HG03064 (cell line): ENCODE measurements at regions not wholly inside any gene's neighbourhood (a gene's known extent, or its start where the extent isn't known, plus 50 kb on each side); places are given as distances from the start of the nearest gene placed in this dataset.
"Not testable (repeated sequence)": the region's sequence is repeated elsewhere in the genome, so short reads cannot be mapped to it uniquely, and the experiment has no call there.

Source experiments
- ATAC-seq: cut with Tn5 transposase; IDR thresholded peaks from one replicate; pipeline ENCODE4 v1.9.1; 2021; ENCODE audit warnings: low read depth; ENCODE audit not compliant: unreplicated experiment

GRCh38 chr5:87030699-87031098 is 237.0 kb upstream of the RASA1 start:
- ATAC-seq: no peak

- ATAC-seq: no peak
Observed at GRCh38 chr5:87034557-87034956, 233.1 kb upstream of the RASA1 start.

DNA sequence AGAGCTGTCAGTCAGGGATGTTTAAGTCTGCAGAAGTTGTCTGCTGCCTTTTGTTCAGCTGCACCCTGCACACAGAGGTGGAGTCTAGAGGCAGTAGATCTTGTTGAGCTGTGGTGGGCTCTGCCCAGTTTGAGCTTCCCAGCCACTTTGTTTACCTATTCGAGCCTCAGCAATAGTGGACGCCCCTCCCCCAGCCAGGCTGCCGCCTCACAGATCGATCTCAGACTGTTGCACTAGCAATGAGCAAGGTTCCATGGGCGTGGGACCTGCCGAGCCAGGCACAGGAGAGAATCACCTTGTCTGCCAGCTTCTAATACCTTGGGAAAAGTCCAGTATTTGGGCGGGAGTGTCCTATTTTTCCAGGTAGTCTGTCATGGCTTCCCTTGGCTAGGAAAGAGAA is 225.1 kb upstream of the RASA1 start:
- ATAC-seq: no peak

DNA sequence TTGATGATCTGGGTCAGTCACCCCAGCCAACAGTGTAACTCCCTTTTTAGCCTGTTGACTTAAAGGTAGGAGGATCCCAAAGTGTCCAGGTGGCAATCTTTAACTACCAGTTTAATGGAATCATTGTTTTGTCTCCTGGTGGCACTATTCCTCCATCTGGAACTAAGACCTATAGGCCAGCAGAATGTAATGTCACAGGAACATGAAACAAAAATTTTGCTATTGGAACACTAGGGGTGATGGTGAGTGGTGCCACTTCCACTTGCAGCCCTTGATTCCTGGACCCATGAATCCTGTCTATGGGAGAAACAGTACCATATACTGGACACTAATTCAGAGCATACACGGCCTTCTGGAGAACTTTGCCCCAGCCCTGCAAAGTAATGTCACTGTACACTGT is 219.5 kb upstream of the RASA1 start:
- no peak for ATAC-seq

DNA sequence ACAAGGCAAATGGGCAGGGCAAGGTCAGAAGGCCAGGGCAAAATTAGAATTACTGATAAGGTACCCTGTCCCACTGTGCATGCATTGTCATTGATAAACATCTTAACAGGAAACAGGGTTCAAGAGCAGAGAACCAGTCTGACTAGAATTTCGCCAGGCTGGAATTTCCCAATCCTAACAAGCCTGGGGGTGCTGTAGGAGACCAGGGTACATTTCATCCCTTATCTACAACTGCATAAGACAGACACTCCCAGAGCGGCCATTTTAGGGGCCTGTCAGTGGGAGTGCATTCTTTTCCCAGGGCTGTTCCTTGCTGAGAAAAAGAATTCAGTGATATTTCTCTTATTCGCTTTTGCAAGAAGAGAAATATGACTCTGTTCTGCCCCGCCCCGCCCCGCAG is 218.7 kb upstream of the RASA1 start:
- not testable (repeated sequence) for ATAC-seq

DNA sequence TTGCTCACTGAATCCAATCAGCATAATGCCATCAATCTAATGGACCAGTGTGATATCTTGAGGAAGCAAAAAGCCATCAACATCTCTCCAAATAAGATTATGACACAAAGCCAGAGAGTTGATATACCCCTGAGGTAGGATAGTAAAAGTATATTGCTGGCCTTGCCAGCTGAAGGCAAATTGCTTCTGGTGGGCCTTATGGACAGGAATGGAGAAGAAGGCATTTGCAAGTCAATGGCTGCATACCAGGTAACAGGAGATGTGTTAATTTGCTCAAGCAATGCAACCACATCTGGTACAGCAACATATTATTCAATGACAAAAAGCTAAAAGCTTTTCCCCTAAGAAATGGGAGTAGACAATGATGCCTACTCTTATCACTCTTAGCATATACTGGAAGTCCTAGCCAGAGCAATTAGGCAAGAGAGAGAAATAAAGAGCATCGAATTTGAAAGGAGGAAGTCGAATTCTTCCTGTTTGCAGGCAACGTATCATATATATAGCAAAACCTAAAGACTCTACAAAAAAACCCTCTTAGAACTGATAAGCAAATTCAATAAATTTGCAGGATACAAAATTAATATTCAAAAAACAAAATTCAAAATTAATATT is 216.1 kb upstream of the RASA1 start:
- no peak for ATAC-seq

- ATAC-seq: no peak
Observed at GRCh38 chr5:87053146-87053545, 214.5 kb upstream of the RASA1 start.

DNA sequence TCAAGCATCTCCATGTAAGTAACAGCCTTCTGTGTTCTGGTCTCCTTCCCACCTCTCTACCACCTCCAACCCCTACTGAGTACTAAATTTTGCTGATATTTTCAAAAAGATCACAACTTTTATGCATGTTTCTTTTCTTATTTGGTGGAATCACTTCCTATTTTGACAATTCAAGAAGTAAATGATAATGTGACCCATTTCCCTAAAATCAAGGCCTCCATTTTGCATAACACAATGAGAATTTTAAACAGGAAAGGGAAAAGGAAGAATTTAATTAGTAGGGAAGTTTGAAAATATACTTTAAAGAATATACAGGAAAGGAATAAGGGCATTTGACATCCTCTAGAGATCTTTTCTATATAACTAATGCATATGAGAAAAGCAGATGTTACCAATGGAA is 212.9 kb upstream of the RASA1 start:
- ATAC-seq: no peak

- ATAC-seq: no peak
Observed at GRCh38 chr5:87061046-87061445, 206.6 kb upstream of the RASA1 start.

DNA sequence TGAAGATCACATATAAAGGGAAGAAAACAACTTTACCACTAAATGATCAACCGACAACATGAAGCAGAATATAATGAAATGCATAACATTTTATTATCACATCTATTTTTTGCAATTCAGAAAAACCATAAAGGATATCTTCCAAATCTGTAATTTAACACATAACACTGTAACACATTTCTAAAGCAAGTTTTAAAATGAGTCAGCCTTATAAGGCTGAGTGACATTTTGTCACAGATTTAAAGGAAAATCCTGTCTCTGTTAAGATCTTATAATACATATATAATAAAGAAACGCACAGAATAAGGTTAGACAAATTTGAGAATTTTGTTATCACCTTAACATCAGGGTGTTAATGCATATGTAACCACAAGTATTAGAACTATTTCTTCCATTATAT is 198.4 kb upstream of the RASA1 start:
- no peak for ATAC-seq

GRCh38 chr5:87069974-87070608 is 197.6 kb upstream of the RASA1 start:
- no peak for ATAC-seq

- no peak for ATAC-seq
Observed at GRCh38 chr5:87074072-87074471, 193.6 kb upstream of the RASA1 start.

GRCh38 chr5:87074934-87075541 is 192.6 kb upstream of the RASA1 start:
- ATAC-seq: peak; percentile 98

DNA sequence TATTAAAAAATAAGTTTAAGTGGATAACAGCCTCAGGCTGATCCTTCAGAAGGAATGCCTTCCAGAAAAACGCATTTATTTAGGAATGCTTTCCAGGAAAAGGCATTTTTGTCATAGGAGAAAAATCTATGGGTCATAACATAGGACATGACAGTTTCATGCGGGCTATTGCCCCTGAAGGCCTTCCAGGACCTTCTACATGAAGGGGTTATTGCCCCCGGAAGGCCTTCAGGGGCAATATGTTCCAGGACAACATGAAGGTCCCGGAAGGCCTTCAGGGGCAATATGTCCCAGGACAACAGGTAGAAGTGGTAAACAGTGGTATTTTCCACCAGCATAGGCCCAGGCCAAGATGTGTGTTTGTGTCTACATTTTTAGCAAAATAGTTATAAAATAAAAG is 191.3 kb upstream of the RASA1 start:
- ATAC-seq: no peak

DNA sequence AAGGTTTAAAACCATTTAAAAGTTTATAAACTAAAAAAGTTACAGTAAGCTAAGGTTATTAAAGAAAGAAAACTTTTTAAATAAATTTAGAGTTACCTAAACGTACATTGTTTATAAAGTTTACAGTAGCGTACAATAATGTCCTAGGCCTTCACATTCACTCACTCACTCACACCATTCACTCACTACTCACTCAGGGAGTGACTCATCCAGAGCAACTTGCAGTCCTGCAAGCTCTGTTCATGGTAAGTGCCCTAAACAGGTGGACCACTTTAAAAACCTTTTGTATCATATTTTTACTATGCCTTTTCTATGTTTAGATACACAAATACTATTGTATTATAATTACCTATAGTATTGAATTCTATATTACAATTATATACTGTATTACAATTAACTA is 190.8 kb upstream of the RASA1 start:
- ATAC-seq: no peak

GRCh38 chr5:87079219-87079618 is 188.5 kb upstream of the RASA1 start:
- no peak for ATAC-seq

- no peak for ATAC-seq
Observed at GRCh38 chr5:87081016-87081415, 186.7 kb upstream of the RASA1 start.

DNA sequence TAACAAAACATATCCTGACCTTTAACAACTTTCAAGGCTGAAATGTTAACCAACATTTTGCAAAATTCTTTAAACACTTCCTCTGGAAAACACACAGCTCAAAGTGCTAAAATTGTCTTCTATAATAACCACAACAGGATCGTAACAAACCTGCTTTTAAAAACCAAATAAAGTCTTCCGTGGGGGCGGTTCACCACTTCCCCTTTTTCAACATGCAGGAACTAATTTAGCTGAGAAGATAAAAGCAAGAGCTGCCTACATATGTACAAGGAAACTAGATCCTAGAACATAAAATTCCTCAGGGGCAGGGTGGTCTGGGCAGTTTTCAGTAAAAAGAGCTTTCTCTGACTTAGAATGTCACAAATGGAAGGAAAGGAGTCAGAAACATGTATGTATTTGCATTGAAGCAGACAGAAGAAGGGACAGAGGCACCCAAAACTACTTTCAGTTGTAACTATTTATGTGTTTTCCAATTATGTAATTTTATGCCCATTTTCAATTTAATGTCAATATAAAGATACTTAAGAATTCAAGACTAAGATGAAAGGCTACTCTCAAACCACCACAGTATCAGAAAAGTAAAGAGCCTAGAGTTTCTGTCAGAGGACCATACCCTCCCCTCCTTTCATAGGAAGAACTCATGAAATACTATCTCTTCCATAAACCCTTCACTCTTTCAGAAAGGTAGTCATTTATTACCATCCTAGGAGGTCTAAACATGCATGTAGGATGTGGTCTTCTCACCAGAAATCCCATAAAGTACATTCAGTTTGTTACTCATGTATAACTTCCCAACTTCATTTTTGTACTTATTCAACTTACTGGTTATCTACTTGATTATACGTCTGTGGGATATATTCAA is 185.9 kb upstream of the RASA1 start:
- ATAC-seq: peak; percentile 91

GRCh38 chr5:87094347-87094746 is 173.3 kb upstream of the RASA1 start:
- ATAC-seq: no peak

- no peak for ATAC-seq
Observed at GRCh38 chr5:87094833-87095232, 172.8 kb upstream of the RASA1 start.

GRCh38 chr5:87095787-87096186 is 171.9 kb upstream of the RASA1 start:
- no peak for ATAC-seq
